HG02884 (cell line): ENCODE measurements at regions not wholly inside any gene's neighbourhood (a gene's known extent, or its start where the extent isn't known, plus 50 kb on each side); places are given as distances from the start of the nearest gene placed in this dataset.
"Not testable (repeated sequence)": the region's sequence is repeated elsewhere in the genome, so short reads cannot be mapped to it uniquely, and the experiment has no call there.

Experiments used
- ATAC-seq: cut with Tn5 transposase; IDR thresholded peaks from one replicate; pipeline ENCODE4 v1.9.1; 2021; ENCODE audit warnings: mild to moderate bottlenecking, moderate library complexity; ENCODE audit not compliant: unreplicated experiment

- no peak for ATAC-seq
These were observed 335.3 kb downstream of the FGFR2 start for GRCh38 chr10:121262774-121263430.

- no peak for ATAC-seq
These were observed 334.8 kb downstream of the FGFR2 start for GRCh38 chr10:121263431-121263783.

GRCh38 chr10:121265360-121266123 lies 332.7 kb downstream of the FGFR2 start:
- no peak for ATAC-seq

GRCh38 chr10:121266370-121266769 lies 331.9 kb downstream of the FGFR2 start:
- ATAC-seq, result no peak

- ATAC-seq, result no peak
These were observed 330.8 kb downstream of the FGFR2 start for GRCh38 chr10:121267236-121268003.

GRCh38 chr10:121268363-121268762 lies 329.9 kb downstream of the FGFR2 start:
- ATAC-seq, result no peak

GRCh38 chr10:121268863-121269432 lies 329.3 kb downstream of the FGFR2 start:
- ATAC-seq, result no peak

GRCh38 chr10:121270906-121271305 lies 327.3 kb downstream of the FGFR2 start:
- ATAC-seq, result no peak

GRCh38 chr10:121276046-121276445 lies 322.2 kb downstream of the FGFR2 start:
- ATAC-seq, result no peak

GRCh38 chr10:121276822-121277221 lies 321.4 kb downstream of the FGFR2 start:
- no peak for ATAC-seq

GRCh38 chr10:121278386-121278785 lies 319.9 kb downstream of the FGFR2 start:
- not testable (repeated sequence) for ATAC-seq

- ATAC-seq, result no peak
These were observed 316.7 kb downstream of the FGFR2 start for GRCh38 chr10:121281576-121281975.

- no peak for ATAC-seq
These were observed 316.0 kb downstream of the FGFR2 start for GRCh38 chr10:121282264-121282663.

- ATAC-seq, result no peak
These were observed 315.3 kb downstream of the FGFR2 start for GRCh38 chr10:121282797-121283515.

- no peak for ATAC-seq
These were observed 313.3 kb downstream of the FGFR2 start for GRCh38 chr10:121284936-121285335.

- no peak for ATAC-seq
These were observed 312.6 kb downstream of the FGFR2 start for GRCh38 chr10:121285406-121286196.

GRCh38 chr10:121288011-121288410 lies 310.2 kb downstream of the FGFR2 start:
- no peak for ATAC-seq

GRCh38 chr10:121288864-121289661 lies 309.2 kb downstream of the FGFR2 start:
- ATAC-seq, result no peak

- ATAC-seq, result no peak
These were observed 308.4 kb downstream of the FGFR2 start for GRCh38 chr10:121289800-121290199.
